LNCaP clone FGC (cell line): ENCODE measurements at regions not wholly inside any gene's neighbourhood (a gene's known extent, or its start where the extent isn't known, plus 50 kb on each side); places are given as distances from the start of the nearest gene placed in this dataset.

Experiments
- DNase-seq: peaks from one replicate; pipeline ENCODE4 v3.0.0-alpha.2; 2011; ENCODE audit warnings: low read depth
- H3K4me3 ChIP-seq: 2 replicates; pipeline ENCODE4 v1.5.1; 2011; ENCODE audit warnings: mild to moderate bottlenecking, low read depth, low read length, control low read depth
- CTCF ChIP-seq: IDR thresholded peaks from 2 replicates; pipeline ENCODE4 v1.5.1; 2012; ENCODE audit warnings: mild to moderate bottlenecking; ENCODE audit not compliant: control insufficient read depth, insufficient read depth; ENCODE audit errors: extremely low read depth

- H3K4me3 ChIP-seq: no peak overlapping the region
- no peak for TF ChIP-seq CTCF
- no peak for DNase-seq
Observed at GRCh38 chr7:41384418-41384817, 318.5 kb downstream of the INHBA start.

GRCh38 chr7:41383596-41383995 is 319.3 kb downstream of the INHBA start:
- TF ChIP-seq CTCF: no peak
- no peak for DNase-seq
- no peak overlapping the region for H3K4me3 ChIP-seq

- no peak overlapping the region for H3K4me3 ChIP-seq
- TF ChIP-seq CTCF: no peak
- DNase-seq: no peak
Observed at GRCh38 chr7:41378156-41378555, 324.7 kb downstream of the INHBA start.

GRCh38 chr7:41375582-41375981 is 327.3 kb downstream of the INHBA start:
- H3K4me3 ChIP-seq: no peak overlapping the region
- DNase-seq: no peak
- TF ChIP-seq CTCF: no peak

GRCh38 chr7:41374150-41374848 is 328.6 kb downstream of the INHBA start:
- TF ChIP-seq CTCF: no peak
- no peak for DNase-seq
- no peak overlapping the region for H3K4me3 ChIP-seq

- H3K4me3 ChIP-seq: no peak overlapping the region
- no peak for TF ChIP-seq CTCF
- DNase-seq: no peak
Observed at GRCh38 chr7:41367967-41368882, 334.7 kb downstream of the INHBA start.

- no peak for TF ChIP-seq CTCF
- H3K4me3 ChIP-seq: no peak overlapping the region
- no peak for DNase-seq
Observed at GRCh38 chr7:41351091-41351490, 351.8 kb downstream of the INHBA start.
